Endothelial cell of umbilical vein (primary cell): ENCODE measurements at regions not wholly inside any gene's neighbourhood (a gene's known extent, or its start where the extent isn't known, plus 50 kb on each side); places are given as distances from the start of the nearest gene placed in this dataset.

Source experiments
- BruUV-seq: library from RNA; stranded (reverse); fragments of 400-500 nt; replicated peaks from 2 replicates; lab custom pipeline; 2021; lab: Mats Ljungman, UMichigan
- CTCF ChIA-PET: fragments of 300-600, 350-600 bp; sonication (Branson Sonifier 250); formaldehyde crosslinking; loops from one replicate; lab custom pipeline; 2021; ENCODE audit warnings: antibody characterized with exemption, inconsistent platforms; lab: Charles Lee
- POLR2A ChIA-PET: fragments of 300-600, 350-600 bp; sonication (Branson Sonifier 250); formaldehyde crosslinking; loops from one replicate; lab custom pipeline; 2021; ENCODE audit warnings: antibody characterized with exemption, inconsistent platforms; lab: Charles Lee
- DNase-seq: peaks from one replicate; pipeline ENCODE4 v3.0.0-alpha.2; 2011; ENCODE audit warnings: low read depth, low spot score
- FAIRE-seq: peaks from 2 replicates; lab custom pipeline; 2011; peaks lifted over from hg19 to GRCh38; lab: Jason Lieb, UNC
- H2AFZ ChIP-seq: 2 replicates; pipeline ENCODE4 v1.6.0; 2012; ENCODE audit warnings: low read depth, low read length, control low read depth, inconsistent platforms
- H3K27ac ChIP-seq: 2 replicates; pipeline ENCODE4 v1.5.1; 2011; ENCODE audit warnings: low read depth, mild to moderate bottlenecking, control low read depth, low read length, moderate library complexity; ENCODE audit not compliant: insufficient read depth
- H3K27me3 ChIP-seq, 2 experiments: 2 replicates each; pipeline versions ENCODE4 v1.6.0 to v1.6.1; 2011; ENCODE audit warnings: low read length in 2 of 2, mixed read lengths in 1 of 2; ENCODE audit not compliant: control insufficient read depth in 2 of 2, insufficient read depth in 2 of 2
- H3K36me3 ChIP-seq, 2 experiments: 2 replicates in 1 of 2; 3 replicates in 1 of 2; pipeline ENCODE4 v1.5.1; 2011; ENCODE audit warnings: low read length in 2 of 2, mild to moderate bottlenecking in 1 of 2, moderate library complexity in 1 of 2; ENCODE audit not compliant: control insufficient read depth in 2 of 2, insufficient read depth in 2 of 2; ENCODE audit errors: extremely low read depth in 1 of 2
- H3K4me1 ChIP-seq: 3 replicates; pipeline ENCODE4 v1.5.1; 2011; ENCODE audit warnings: mild to moderate bottlenecking, low read length; ENCODE audit not compliant: control insufficient read depth, insufficient read depth; ENCODE audit errors: extremely low read depth
- H3K4me2 ChIP-seq: 2 replicates; pipeline ENCODE4 v1.6.1; 2011; ENCODE audit warnings: low read length, control low read depth, mixed read lengths; ENCODE audit not compliant: insufficient read depth
- H3K4me3 ChIP-seq, 3 experiments: fragments of 200-600 bp in 1 of 3; sonication (generic), shearing (Covaris generic) in 1 of 3; replicated peaks in 1 of 3; 2 replicates each; pipeline ENCODE4 v1.5.1; 2011 to 2016; ENCODE audit warnings: control low read depth in 3 of 3, low read length in 3 of 3, mild to moderate bottlenecking in 2 of 3, inconsistent platforms in 1 of 3, low read depth in 1 of 3, moderate library complexity in 1 of 3; ENCODE audit not compliant: insufficient read depth in 1 of 3
- H3K79me2 ChIP-seq: 2 replicates; pipeline ENCODE4 v1.6.0; 2012; ENCODE audit warnings: low read length, inconsistent platforms; ENCODE audit not compliant: control insufficient read depth, insufficient read depth
- H3K9ac ChIP-seq: replicated peaks from 2 replicates; pipeline ENCODE3; 2011; ENCODE audit warnings: low read length, control low read depth; ENCODE audit not compliant: insufficient read depth; ENCODE audit errors: extremely low read depth
- H3K9me1 ChIP-seq: replicated peaks from 3 replicates; pipeline ENCODE4 v1.6.0; 2011; ENCODE audit warnings: mild to moderate bottlenecking, low read length; ENCODE audit not compliant: control insufficient read depth, insufficient read depth; ENCODE audit errors: extremely low read depth
- H3K9me3 ChIP-seq: replicated peaks from 2 replicates; pipeline ENCODE4 v1.5.1; 2012; ENCODE audit warnings: low read length, inconsistent platforms; ENCODE audit not compliant: control insufficient read depth, insufficient read depth
- H4K20me1 ChIP-seq: replicated peaks from 2 replicates; pipeline ENCODE3; 2011; ENCODE audit warnings: mild to moderate bottlenecking, low read length; ENCODE audit not compliant: control insufficient read depth, insufficient read depth; ENCODE audit errors: extremely low read depth
- EZH2 ChIP-seq: IDR thresholded peaks from 2 replicates; pipeline ENCODE4 v1.6.1; 2012; ENCODE audit warnings: borderline replicate concordance, low read depth, mild to moderate bottlenecking, moderate library complexity, low read length, inconsistent platforms; ENCODE audit not compliant: severe bottlenecking
- FOS ChIP-seq: IDR thresholded peaks from 2 replicates; pipeline ENCODE4 v1.6.1; 2011; ENCODE audit warnings: mild to moderate bottlenecking, low read length, moderate library complexity, borderline replicate concordance; ENCODE audit not compliant: insufficient read depth
- GATA2 ChIP-seq: IDR thresholded peaks from 2 replicates; pipeline ENCODE4 v1.7.0; 2011; ENCODE audit warnings: low read depth, mild to moderate bottlenecking, moderate library complexity, mixed read lengths, low read length; ENCODE audit not compliant: insufficient read length, insufficient read depth
- JUN ChIP-seq: IDR thresholded peaks from 2 replicates; pipeline ENCODE4 v1.6.1; 2011; ENCODE audit warnings: borderline replicate concordance, low read depth; ENCODE audit not compliant: insufficient read length, insufficient read depth
- MYC ChIP-seq: IDR thresholded peaks from one replicate; pipeline ENCODE4 v1.6.1; 2011; ENCODE audit warnings: mild to moderate bottlenecking, low read depth, low read length
- POLR2A ChIP-seq: IDR thresholded peaks from 2 replicates; pipeline ENCODE4 v1.6.1; 2012; ENCODE audit warnings: low read depth, mild to moderate bottlenecking, control low read depth, low read length
- POLR2AphosphoS5 ChIP-seq: IDR thresholded peaks from 2 replicates; pipeline ENCODE4 v1.6.1; 2012; ENCODE audit warnings: low read depth, mild to moderate bottlenecking, control low read depth, low read length, moderate library complexity; ENCODE audit not compliant: insufficient read depth
- dilution Hi-C: fragments of 300-500 bp; cut with MboI; formaldehyde crosslinking; loops from one replicate; pipeline ENCODE4 v1.15.0; 2019; ENCODE audit warnings: low sequenced_read_pairs; ENCODE audit not compliant: extremely low pct_ligation_motif_present
- intact Hi-C: fragments of 100-400 bp; cut with micrococcal nuclease; formaldehyde crosslinking; loops from one replicate; pipeline ENCODE4 v1.10.0; 2022
- TF ChIP-seq, protein P1 (sequence below), 2 donors: IDR thresholded peaks; 1 replicate in 1 of 2; 2 replicates in 1 of 2; pipeline ENCODE4 v1.5.1; 2011; ENCODE audit warnings: low read length in 2 of 2, mild to moderate bottlenecking in 2 of 2, moderate library complexity in 2 of 2, control low read depth in 1 of 2, inconsistent platforms in 1 of 2, low read depth in 1 of 2; ENCODE audit not compliant: insufficient read depth in 1 of 2; ENCODE audit errors: extremely low read depth in 1 of 2
- TF ChIP-seq, protein P2 (sequence below): IDR thresholded peaks from 2 replicates; pipeline ENCODE4 v1.6.1; 2011; ENCODE audit not compliant: insufficient read depth, insufficient read length

DNA sequence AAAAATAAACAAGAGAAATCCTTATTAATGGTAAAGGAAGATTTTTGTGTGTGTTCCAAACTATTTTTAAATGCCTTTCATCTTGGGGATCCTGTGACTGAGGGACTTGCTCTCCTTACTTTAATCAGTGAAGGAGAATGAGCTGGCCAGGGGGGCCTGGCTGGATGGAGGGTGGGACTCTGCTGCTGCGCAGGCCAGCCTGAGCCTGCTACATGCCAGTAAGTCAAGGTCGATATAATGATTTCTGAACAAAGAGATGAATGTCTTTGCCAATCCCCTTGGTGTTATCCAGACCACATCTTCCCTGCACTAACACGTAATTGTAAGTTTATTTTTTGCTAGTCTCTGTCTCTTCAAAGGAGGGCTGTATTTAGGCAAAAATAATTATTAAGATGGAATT is 1679.2 kb upstream of the TENM3 start:
- Histone ChIP-seq H4K20me1 (no peaks in the 10 kb centered on the region), H3K27ac (no peak overlapping the region), H3K27me3 (no peaks in the 10 kb centered on the region), H2AFZ (no peak overlapping the region), H3K79me2 (no peaks in the 10 kb centered on the region), H3K36me3 (no peaks in the 10 kb centered on the region), H3K4me2 (no peak overlapping the region), H3K9me1 (no peaks in the 10 kb centered on the region), H3K4me1 (no peaks in the 10 kb centered on the region), H3K9me3 (peaks cover 4% of the 10 kb centered on the region), H3K4me3 (no peak overlapping the region), H3K9ac (no peak overlapping the region)
- BruUV-seq: no TSS peak
- dilution Hi-C loops: no loop called here
- intact Hi-C loops: no loop called here
- TF ChIP-seq, protein P1, sequence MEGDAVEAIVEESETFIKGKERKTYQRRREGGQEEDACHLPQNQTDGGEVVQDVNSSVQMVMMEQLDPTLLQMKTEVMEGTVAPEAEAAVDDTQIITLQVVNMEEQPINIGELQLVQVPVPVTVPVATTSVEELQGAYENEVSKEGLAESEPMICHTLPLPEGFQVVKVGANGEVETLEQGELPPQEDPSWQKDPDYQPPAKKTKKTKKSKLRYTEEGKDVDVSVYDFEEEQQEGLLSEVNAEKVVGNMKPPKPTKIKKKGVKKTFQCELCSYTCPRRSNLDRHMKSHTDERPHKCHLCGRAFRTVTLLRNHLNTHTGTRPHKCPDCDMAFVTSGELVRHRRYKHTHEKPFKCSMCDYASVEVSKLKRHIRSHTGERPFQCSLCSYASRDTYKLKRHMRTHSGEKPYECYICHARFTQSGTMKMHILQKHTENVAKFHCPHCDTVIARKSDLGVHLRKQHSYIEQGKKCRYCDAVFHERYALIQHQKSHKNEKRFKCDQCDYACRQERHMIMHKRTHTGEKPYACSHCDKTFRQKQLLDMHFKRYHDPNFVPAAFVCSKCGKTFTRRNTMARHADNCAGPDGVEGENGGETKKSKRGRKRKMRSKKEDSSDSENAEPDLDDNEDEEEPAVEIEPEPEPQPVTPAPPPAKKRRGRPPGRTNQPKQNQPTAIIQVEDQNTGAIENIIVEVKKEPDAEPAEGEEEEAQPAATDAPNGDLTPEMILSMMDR (IDR thresholded peaks at IDR 0.05; ENCODE audit: extremely low read depth in 1 of 2, insufficient read depth in 1 of 2, low read depth in 1 of 2, low read length in 2 of 2): no peak
- TF ChIP-seq, protein P2, sequence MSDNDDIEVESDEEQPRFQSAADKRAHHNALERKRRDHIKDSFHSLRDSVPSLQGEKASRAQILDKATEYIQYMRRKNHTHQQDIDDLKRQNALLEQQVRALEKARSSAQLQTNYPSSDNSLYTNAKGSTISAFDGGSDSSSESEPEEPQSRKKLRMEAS: no peak
- TF ChIP-seq GATA2 (no peak), JUN (no peak), FOS (no peak), POLR2A (no peak), POLR2AphosphoS5 (no peak), EZH2 (no peak), MYC (no peak)
- FAIRE-seq: no peak
- ChIA-PET POLR2A (no interaction called here), CTCF (no interaction called here)
- no peak for DNase-seq
